Umbilical cord (tissue), 1 donor: ENCODE measurements at regions not wholly inside any gene's neighbourhood (a gene's known extent, or its start where the extent isn't known, plus 50 kb on each side); places are given as distances from the start of the nearest gene placed in this dataset.
"Not testable (repeated sequence)": the region's sequence is repeated elsewhere in the genome, so short reads cannot be mapped to it uniquely, and the experiment has no call there.

Experiments
- DNase-seq: peaks from one replicate; pipeline ENCODE4 v3.0.0-alpha.2; 2015; ENCODE audit warnings: low spot score

DNA sequence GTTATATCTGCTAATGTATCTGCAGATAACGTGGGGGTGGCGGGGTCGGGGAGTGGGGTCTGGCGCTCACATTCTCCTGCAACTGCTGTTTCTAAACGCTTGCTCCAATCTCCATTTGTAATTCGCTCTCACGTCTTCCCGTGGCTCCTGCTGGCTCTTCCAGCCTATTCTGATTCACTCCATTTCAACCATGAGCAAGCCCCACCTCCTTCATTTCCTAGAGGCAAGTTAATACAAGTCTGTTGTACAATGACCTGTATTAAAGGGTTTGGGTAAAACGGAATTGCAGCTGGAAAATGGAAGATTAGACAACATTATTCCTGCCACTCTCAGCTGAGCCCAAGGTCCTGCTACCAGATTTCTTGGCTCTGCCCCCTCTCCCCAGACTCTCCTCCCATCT lies 132.3 kb downstream of the CSNK2A3 start:
- DNase-seq: no peak

DNA sequence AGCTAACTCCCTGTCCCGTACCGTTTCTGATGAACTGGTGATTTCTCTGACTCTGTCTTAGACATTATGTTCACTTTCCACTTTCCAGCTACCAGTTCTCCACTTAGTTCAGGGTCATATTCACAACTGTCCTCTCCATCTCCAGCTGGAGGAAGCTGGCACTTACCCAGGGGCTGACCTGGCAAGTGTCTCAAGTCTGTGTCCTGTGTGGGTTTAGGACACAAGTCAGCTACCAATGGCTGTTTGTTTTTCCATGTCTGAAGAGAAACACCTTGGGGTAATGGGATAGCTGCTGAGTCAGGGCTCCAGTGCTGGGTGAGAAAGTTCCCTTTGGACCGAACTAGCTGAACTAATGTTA lies 134.4 kb downstream of the CSNK2A3 start:
- DNase-seq: no peak

DNA sequence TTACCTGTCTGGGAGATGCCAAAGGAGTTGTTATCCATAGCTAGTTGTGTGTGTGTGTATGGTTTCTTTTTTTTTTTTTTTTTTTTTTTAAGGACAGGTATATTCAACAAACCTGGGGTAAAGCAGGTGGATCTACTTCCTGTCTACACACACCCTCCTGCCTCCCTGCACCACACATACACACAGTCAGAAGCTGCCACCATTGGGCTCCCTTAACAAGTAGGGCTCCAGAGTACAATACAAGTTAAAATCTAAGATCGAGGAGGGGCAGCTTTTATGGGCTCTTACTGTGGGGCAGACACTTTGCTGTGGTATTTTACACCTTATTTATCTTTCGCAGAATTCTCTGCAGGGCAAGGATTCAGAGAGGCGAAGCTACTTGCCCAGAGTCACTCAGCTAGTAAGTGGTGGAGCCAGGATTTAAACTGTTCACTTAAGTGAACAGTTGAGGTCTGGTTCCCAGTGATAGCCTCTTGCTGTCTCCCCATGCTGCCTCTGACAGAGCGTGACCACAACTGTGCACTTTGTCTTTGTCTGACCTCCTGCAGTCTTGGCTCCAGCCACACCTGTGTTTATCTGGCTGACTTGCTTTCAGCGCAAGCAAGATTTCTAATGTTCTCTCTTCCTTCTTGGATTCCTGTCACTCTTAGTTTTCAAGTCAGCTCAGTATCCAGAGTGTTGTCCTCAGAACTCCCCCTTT lies 135.0 kb downstream of the CSNK2A3 start:
- DNase-seq: no peak

DNA sequence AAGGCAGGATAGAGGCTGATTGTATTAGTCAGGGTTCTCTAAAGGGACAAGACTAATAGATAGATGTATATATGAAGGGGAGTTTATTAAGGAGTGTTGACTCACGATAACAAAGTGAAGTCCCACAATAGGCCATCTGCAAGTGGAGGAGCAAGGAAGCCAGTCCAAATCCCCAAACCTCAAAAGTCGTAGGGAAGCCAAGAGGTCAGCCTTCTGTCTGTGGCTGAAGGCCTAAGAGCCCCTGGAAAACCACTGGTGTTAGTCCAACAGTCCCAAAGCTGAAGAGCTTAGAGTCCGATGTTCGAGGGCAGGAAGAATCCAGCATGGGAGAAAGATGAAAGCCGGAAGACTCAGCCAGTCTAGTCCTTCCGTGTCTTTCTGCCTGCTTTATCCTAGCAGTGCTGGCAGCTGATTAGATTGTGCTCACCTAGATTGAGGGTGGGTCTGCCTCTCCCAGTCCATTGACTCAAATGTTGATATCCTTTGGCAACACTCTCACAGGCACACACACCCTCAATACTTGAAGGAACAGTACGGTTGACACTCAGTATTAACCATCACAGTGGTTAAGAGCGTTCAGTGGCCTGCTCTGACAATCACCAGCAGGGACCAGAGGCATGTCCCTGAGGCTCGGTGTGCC lies 135.6 kb downstream of the CSNK2A3 start:
- DNase-seq: no peak

DNA sequence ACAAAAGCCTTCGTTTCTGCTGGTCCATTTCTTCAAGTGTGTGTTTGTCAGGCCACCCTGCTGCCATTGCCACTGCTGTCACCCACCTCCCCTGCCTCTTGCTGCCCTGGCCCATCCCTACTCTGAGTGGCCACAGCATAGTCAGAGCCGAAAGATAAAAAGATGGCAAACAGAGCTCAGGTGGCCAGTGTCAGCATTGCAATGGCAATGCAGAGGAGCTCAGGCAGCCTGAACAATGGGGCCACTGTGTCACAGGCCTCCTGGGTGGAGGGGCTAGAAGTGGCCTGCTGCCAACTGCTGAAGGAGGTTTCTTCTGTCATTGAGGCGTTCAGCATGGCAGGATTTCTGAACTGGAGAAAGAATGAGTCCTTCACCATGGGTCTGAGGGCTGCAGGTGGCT lies 137.1 kb downstream of the CSNK2A3 start:
- DNase-seq: no peak

DNA sequence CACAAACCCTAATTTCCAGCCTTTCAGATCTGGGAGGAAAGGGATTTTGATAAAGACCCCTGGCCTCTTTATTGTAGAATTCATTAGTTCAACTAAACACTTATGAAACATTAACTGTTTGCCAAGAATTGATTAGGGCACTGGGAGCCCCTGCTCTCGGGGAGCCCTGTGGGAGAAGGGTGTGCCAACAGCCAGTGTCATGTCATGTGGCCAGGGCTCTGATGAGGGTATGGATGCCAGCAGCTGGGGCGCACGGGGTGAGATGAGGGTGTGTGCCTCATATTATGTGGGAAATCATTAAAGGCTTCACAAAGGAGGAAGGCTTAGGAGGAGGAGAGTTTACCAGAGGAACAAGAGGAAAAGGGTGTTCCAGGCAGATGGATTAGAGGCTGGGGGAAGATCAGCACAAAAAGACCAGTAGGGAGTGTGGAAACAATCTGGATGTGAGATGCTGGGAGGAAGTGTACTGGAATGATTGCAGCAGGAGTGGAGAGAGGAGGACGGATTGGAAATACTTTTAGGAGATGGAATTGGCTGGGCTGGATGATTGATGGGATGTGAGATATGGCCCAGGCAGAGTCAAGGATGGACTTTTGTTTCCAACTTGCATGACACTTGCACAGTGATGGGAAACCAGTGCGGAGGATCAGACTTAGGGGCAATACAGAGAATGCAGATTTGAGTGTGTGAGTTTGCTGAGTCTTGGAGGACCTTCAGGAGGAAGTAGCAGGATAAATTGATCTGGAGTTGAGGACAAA lies 137.8 kb downstream of the CSNK2A3 start:
- no peak for DNase-seq

DNA sequence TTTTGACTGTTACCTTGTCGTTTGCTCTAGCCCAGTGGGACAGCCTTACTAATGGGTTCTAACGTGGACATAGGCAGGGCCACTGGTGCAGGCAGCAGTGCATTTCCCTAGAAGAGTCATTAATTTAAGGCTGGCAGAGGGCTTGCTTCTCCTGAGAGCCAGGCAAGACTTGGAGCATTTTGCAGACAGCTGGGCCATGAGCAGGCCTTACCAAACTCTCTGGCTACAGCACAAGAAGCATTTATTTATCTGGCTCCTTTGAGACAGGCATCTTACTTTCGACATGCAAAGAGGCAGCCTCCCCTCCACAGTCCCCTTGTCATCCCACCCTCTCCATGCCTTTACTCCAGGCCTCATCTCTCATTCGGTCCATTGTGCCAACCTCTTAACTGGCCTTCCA lies 139.9 kb downstream of the CSNK2A3 start:
- no peak for DNase-seq

DNA sequence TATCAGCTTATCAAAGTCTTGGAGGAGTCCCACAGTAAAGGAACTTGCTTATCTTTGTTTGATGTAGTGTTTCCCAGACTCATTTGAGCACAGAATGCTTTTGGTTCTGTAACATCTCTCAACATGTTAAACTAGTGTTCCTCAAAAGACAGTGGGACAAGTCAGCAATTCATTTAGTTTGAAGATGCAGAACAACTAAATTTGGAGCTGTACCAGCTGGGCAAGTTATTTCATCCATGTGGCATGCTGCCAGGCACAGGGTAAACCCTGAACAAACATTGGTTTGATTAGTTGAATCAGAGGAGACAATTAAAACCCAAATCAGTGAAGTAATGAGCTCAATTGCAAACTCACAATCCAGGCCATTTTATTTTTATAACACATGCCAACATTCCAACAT lies 141.2 kb downstream of the CSNK2A3 start:
- no peak for DNase-seq

DNA sequence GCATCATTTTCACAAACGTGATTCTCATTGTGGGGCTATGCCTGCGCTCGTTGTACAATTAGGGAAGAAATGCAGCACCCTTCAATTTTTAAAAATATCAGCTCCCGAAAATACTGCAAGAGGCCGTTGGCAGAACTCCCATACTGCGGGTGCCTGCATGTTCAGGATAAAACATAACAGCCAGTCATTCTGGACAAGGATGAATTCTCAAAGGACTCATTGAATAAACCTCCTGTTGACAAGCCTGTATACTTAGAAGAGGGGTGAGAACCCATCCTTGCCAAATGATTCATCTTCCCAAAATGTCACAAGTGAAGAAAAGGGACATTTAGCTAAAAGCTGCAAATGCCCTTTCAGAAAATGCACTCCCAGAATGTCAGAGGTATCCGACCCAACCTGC lies 141.9 kb downstream of the CSNK2A3 start:
- DNase-seq: no peak

DNA sequence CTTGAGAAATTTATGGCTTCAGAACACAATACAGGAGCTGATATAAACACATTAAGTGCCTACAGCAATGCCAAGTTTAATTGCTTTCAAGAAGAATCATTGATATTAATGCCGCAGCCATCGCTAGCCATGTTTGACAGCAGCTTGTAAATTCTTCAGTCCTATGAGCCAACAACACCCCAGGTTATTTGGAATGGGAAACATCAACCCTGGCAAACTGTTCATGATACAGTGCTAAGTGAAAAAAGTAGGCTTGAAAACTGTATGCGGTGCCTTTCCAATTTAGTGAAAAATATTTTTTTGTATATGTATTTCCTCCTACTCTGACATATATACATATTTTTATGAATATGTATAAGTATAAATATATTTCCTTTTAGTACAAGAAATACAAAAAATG lies 142.6 kb downstream of the CSNK2A3 start:
- DNase-seq: no peak

DNA sequence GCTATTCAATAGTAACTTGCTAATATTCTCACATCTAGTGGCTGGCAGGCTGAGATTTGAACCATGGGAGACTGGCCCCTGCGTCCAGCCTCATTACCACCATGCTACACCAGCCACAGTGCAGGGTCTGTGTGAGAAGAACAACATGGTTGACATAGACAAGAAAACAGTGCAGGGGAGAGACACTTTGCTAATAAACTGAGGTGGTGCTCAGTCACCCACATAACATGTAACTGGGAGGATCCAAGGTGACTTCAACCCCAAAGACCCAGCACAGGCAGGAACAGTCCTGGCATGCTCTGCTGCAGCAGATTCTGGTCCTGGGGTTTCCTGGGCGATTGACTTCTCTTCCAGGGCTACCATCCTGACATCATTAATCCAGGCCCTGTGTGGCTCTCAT lies 143.1 kb downstream of the CSNK2A3 start:
- DNase-seq: no peak

DNA sequence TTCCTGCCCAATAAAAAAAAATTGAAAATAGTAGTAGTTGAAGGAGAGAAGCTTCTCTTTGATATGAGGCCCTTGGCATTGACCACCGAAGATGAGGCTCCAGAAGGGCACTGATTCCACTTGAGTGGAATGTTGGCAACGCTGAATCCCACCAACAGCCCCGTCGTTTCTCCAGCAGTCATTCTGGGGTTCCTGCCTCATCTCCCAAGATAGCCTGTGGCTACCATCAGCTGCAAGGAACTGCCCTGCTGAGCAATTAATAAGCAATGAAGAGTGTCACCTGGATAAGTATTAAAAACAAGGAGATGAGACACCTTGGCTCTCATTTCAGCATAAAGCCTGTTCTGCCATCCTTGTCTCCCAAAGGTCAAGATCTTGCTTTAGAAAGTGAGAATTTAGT lies 144.1 kb downstream of the CSNK2A3 start:
- DNase-seq: no peak

DNA sequence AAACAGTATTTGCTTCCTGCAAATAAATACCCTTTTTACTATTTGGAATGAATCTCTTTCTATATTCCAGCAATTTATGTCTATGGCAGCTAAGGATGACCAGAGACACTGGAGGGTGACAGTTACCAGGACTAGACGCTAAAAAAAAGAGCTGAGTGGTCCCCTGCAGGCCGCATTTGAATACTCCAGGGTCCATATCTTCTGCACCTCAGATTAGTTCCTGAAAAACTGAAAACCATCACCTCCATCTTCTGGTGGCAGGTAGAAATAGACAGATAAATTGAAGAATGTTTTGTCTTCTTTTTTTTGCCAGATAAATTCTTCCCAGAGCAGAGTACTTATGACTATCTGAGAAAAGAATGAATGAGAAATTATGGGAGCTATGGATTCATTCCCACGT lies 145.6 kb downstream of the CSNK2A3 start:
- DNase-seq: no peak

DNA sequence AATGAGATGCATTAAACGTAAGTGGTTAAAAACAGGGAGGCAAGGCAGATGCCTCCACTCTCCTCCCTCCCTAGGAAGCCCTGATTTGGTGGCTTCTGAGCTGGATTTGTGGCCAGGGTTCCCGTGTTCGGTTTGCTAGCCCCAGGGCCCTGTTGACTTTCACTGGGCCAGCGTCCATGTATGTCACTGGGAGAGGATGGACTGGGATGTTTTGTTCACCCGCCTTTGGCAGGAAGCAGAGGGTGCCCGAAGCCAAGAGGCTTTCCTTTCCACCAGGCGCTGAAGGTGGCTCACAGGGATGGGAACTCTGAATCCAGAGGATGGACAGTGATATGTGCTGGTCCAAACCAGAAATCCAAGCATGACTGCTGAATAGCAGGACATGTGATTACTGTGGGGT lies 146.6 kb downstream of the CSNK2A3 start:
- no peak for DNase-seq

DNA sequence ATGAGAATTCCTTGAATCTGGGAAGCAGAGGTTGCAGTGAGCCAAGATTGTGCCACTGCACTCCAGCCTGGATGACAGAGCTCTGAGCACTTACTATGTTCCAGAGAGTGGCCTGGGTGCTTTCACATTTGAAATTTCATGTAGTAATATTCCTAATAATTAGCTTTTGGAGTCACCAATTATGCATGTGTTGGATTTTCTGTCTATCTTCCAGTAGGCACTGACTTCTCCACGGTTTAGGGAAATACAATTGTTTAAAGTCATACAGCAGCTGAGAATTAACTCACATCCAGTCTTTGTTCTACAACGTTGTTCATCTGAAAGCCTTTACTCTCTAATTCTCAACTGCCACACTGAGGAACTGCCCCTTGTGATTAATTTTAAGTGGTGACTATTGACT lies 150.2 kb downstream of the CSNK2A3 start:
- no peak for DNase-seq

DNA sequence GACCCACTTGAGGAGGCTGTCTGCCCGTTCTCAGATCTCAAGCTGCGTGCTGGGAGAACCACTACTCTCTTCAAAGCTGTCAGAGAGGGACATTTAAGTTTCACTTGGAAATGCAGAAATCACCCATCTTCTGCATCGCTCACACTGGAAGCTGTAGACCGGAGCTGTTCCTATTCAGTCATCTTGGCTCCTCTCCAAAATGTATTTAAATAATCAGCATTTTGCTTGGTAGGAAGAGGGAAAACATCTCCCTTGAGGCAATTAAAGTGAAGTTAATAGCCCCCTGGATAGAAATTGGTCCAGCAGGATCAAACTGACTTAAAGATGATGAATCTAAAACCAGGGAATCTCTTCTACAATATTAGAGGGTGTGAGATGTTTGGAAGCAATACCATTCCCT lies 151.7 kb downstream of the CSNK2A3 start:
- not testable (repeated sequence) for DNase-seq

DNA sequence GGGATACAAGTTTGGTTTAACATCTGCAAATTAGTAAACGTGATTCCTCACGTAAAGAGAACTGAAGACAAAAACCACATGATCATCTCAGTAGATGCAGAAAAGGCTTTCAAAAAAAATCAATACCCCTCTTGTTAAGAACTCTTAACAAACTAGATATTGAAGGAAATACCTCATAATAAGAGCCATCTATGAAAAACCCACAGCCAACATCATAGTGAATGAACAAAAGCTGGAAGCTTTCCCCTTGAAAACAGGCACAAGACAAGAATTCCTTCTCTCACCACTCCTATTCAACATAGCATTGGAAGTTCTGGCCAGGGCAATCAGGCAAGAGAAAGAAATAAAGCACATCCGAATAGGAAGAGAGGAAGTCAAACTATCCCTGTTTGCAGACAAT lies 160.5 kb downstream of the CSNK2A3 start:
- no peak for DNase-seq

DNA sequence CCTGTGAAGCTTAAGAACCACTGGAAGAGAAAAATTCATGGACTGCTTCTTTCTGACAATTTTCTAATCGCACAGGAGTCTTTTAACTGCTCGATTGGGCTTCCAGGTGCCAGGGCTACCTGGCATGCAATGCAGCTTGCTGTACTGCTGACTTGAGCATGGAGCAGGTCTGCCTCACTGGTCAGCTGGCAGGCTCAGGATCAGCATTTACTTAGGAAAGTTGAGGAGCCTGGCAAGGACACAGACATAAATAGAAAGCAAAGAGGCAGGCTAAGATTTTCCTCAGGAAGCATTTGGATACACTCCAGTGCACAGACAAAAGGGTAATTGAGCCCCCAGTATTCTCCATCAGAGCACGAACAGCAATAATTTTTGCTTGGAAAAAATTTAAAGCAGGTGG lies 163.5 kb downstream of the CSNK2A3 start:
- no peak for DNase-seq

DNA sequence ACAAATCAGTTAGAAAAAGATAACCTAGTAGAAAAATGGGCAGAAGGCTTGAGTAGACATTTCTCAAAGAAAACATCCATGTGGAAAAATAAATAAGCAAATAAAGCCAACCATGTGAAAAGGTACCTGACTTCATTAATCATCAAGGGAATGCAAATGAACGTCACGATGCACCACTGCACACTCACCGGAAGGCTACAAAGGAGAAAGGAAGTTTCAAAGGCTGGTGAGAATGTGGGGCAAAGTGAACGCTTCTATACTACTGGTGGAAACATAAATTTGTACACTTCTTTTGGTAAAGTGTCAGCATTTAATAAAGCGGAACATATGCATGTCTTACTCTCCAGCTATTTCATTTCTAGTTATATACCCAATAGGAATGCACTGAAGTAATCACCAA lies 166.8 kb downstream of the CSNK2A3 start:
- no peak for DNase-seq

DNA sequence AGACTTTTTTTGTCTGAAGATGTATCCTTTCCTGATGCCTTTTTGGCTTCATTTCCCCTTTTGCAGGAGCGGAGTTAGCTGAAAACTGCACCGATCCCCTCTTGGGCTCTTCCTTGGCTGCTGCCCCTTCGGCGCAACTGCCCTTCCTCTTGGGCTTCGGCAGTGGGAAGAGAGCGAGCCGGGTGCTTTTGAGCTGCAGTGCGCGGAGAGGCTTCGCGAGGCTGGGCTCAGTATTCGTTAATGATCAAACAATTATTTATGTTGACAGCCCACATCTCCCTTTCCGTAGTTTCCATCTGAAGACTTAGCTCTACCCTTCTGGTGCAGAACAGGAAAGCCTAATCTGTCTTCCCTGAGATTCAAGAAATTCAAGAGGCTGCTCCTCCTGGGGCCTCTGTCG lies 170.8 kb downstream of the CSNK2A3 start:
- no peak for DNase-seq

DNA sequence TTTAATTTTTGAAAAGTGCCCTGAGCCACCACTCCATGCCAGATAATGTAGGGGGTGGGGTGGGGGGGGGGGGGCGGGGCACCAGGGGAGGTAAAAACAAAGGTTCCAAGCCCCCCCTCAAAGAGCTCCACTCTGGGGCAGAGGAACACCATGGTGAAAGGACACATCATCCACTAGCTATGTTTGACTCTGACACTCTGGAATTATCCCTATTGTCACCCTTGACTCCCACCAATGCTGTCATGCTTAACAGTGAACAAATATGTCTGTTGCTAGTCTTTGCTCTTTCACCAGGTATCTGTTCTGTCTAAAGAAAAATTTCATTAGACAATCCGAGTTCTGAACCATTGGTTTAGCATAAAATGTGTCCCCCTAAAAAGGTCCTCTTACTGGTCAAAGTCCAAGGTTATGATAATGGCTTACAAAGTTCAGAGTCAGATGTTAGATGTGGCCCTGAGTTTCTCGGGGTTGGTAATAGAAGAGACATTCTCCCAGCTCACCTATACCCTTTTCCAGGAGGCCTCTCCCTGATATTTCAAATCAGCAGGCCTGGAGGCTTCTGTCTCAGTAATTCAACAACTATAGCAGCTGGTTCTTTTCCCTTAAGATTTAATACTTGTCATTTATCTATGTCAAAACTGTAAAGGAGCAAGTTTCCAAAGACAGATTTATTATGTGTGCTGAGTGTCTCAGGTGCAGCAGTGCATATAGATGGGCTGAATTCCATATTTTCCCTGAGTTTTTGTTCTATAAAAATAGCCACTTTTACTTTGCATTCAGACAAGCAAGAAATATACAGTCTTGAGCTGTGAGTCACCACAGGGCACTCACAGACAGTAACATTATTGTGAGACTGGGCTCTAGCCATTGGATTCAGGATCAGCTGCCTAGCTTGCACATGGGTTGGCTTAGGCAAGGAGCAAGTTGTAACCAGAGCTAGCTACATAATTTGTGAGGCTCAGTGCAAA lies 174.1 kb downstream of the CSNK2A3 start:
- peak; percentile 97 for DNase-seq
